HUES6 (cell line): ENCODE measurements at regions not wholly inside any gene's neighbourhood (a gene's known extent, or its start where the extent isn't known, plus 50 kb on each side); places are given as distances from the start of the nearest gene placed in this dataset.

Source experiments
- H3K27ac ChIP-seq: 2 replicates; pipeline ENCODE4 v1.7.0; 2013; ENCODE audit warnings: low read depth, mild to moderate bottlenecking, low read length, inconsistent platforms
- H3K27me3 ChIP-seq: 2 replicates; pipeline ENCODE4 v1.6.1; 2013; ENCODE audit warnings: low read length; ENCODE audit not compliant: control insufficient read depth, insufficient read depth
- H3K36me3 ChIP-seq: 2 replicates; pipeline ENCODE4 v1.6.1; 2013; ENCODE audit warnings: low read length; ENCODE audit not compliant: control insufficient read depth, insufficient read depth
- H3K4me1 ChIP-seq: 2 replicates; pipeline ENCODE4 v1.6.1; 2013; ENCODE audit warnings: low read length; ENCODE audit not compliant: control insufficient read depth, insufficient read depth
- H3K4me3 ChIP-seq: 2 replicates; pipeline ENCODE4 v1.5.1; 2013; ENCODE audit warnings: low read depth, low read length
- H3K9ac ChIP-seq: one replicate; pipeline ENCODE4 v1.6.1; 2013; ENCODE audit warnings: mild to moderate bottlenecking, low read length
- H3K9me3 ChIP-seq: 2 replicates; pipeline ENCODE4 v1.6.1; 2013; ENCODE audit warnings: low read depth, low read length; ENCODE audit not compliant: control insufficient read depth, insufficient read depth

DNA sequence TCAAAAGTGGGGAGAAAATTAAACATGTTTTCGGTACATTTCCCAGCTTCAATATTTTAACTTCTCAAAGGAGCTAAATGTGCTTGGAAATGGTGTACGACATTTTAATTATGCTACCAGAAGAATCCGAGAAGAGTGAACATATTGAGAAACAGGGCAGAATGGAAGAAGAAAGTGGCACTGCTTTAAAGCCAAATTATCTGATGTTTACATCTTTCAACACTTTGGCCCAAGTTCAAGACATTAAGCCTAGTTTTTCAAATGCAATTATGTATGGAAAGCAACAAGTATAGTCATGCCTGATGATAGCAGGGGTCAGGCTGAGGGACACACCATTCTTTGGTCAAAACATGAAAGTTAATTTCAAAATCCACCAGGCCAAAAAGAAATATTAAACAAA, 577.9 kb upstream of the ZFP42 start:
- H3K27me3 ChIP-seq, result no peaks in the 10 kb centered on the region
- H3K27ac ChIP-seq, result no peak overlapping the region
- no peaks in the 10 kb centered on the region for H3K36me3 ChIP-seq
- H3K9me3 ChIP-seq, result peaks cover 7% of the 10 kb centered on the region; the same call in 1 of the 2 replicates
- no peak overlapping the region for H3K9ac ChIP-seq
- no peak overlapping the region for H3K4me3 ChIP-seq
- no peaks in the 10 kb centered on the region for H3K4me1 ChIP-seq

GRCh38 chr4:187422655-187423054, 572.9 kb upstream of the ZFP42 start:
- H3K4me1 ChIP-seq, result no peaks in the 10 kb centered on the region
- no peak overlapping the region for H3K4me3 ChIP-seq
- no peaks in the 10 kb centered on the region for H3K27me3 ChIP-seq
- H3K27ac ChIP-seq, result no peak overlapping the region
- H3K9me3 ChIP-seq, result 0 out of 2 replicates have a peak, but pooled peaks cover 3% of the 10 kb centered on the region
- H3K9ac ChIP-seq, result no peak overlapping the region
- no peaks in the 10 kb centered on the region for H3K36me3 ChIP-seq

DNA sequence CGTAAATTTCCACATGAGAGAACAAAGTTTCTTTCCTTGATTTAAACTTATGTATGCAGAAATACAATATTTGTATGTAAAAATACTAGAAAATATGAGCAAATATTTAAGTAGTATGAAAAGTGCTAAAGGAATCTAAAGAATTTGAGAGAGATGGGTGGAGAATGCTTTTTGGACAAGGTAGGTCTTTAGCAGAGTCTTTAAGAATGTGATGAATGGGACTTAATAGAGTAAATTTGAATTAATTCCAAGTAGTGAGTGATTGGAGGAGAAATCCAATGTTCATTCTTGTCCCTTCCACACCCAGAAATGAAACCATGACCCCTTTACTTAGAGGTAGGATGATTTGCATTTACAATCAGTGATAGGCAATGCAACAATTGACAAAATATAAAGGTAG, 570.9 kb upstream of the ZFP42 start:
- no peaks in the 10 kb centered on the region for H3K27me3 ChIP-seq
- H3K9ac ChIP-seq, result no peak overlapping the region
- H3K36me3 ChIP-seq, result no peaks in the 10 kb centered on the region
- no peak overlapping the region for H3K4me3 ChIP-seq
- H3K9me3 ChIP-seq, result 0 out of 2 replicates have a peak, but pooled peaks cover 3% of the 10 kb centered on the region
- no peak overlapping the region for H3K27ac ChIP-seq
- no peaks in the 10 kb centered on the region for H3K4me1 ChIP-seq

- no peaks in the 10 kb centered on the region for H3K4me1 ChIP-seq
- no peaks in the 10 kb centered on the region for H3K9me3 ChIP-seq
- no peaks in the 10 kb centered on the region for H3K27me3 ChIP-seq
- H3K9ac ChIP-seq, result no peak overlapping the region
- no peaks in the 10 kb centered on the region for H3K36me3 ChIP-seq
- no peak overlapping the region for H3K27ac ChIP-seq
- no peak overlapping the region for H3K4me3 ChIP-seq
Measured at GRCh38 chr4:187426511-187426910, 569.1 kb upstream of the ZFP42 start.

DNA sequence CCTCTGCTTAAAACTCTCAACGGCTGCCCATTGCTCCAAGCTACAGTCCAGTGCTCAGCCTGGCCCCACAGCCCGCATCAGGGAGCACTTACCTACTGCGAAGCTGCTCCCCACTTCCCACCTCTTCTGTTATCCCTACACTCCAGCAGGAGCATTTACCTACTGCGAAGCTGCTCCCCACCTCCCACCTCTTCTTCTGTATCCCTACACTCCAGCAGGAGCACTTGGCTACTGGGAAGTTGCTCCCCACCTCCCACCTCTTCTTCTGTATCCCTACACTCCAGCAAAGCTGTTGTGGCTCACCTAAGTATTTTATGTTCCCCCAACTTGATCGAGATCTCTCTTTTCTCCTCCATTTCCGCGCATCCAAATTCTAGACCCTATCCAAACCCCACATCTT, 563.3 kb upstream of the ZFP42 start:
- no peaks in the 10 kb centered on the region for H3K36me3 ChIP-seq
- 0 out of 2 replicates have a peak, but pooled peaks cover under 1% of the 10 kb centered on the region for H3K9me3 ChIP-seq
- no peak overlapping the region for H3K4me3 ChIP-seq
- no peak overlapping the region for H3K9ac ChIP-seq
- H3K4me1 ChIP-seq, result no peaks in the 10 kb centered on the region
- no peak overlapping the region for H3K27ac ChIP-seq
- no peaks in the 10 kb centered on the region for H3K27me3 ChIP-seq

DNA sequence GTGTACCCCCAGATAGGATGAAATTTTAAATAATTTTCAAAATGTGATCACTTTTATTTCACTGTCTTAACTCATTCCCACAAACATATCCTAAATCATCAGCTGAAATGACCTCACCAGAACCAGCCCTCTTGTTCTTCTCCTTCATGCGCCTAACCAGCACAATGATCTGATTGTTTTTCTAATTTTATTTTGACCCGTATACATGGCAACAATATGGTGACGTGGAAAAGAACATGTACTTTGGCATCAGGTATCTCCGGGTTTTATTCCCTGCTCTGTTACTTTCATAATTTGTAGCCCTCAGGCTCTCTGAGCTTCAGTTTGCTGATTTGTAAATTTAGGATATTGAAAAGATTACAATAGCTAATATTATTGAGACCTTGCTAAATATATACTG, 562.4 kb upstream of the ZFP42 start:
- H3K4me1 ChIP-seq, result no peaks in the 10 kb centered on the region
- H3K9ac ChIP-seq, result no peak overlapping the region
- H3K27ac ChIP-seq, result no peak overlapping the region
- no peaks in the 10 kb centered on the region for H3K27me3 ChIP-seq
- H3K9me3 ChIP-seq, result peaks cover 8% of the 10 kb centered on the region
- no peak overlapping the region for H3K4me3 ChIP-seq
- no peaks in the 10 kb centered on the region for H3K36me3 ChIP-seq

DNA sequence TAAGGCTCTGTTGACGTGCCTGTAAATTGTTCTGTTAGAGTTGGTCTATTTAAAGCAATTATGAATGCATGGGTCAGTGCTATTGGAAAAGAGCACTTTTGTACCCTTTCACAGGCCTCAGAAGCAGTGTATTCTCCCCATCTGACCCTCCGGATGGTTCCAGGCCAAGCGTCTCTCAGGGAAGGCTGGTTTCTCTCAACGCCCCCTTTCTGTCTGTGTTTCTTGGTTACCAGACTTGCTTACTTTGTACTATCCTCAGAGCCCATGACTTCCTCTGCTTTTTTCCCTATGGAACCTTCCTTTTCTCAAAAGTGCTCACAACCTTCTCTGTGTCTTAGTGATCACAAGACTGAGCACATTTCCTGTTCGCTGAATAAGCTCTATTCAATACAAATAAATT, 559.3 kb upstream of the ZFP42 start:
- peaks cover 12% of the 10 kb centered on the region for H3K9me3 ChIP-seq
- H3K4me3 ChIP-seq, result no peak overlapping the region
- H3K4me1 ChIP-seq, result no peaks in the 10 kb centered on the region
- no peak overlapping the region for H3K9ac ChIP-seq
- H3K27ac ChIP-seq, result no peak overlapping the region
- H3K27me3 ChIP-seq, result no peaks in the 10 kb centered on the region
- no peaks in the 10 kb centered on the region for H3K36me3 ChIP-seq

DNA sequence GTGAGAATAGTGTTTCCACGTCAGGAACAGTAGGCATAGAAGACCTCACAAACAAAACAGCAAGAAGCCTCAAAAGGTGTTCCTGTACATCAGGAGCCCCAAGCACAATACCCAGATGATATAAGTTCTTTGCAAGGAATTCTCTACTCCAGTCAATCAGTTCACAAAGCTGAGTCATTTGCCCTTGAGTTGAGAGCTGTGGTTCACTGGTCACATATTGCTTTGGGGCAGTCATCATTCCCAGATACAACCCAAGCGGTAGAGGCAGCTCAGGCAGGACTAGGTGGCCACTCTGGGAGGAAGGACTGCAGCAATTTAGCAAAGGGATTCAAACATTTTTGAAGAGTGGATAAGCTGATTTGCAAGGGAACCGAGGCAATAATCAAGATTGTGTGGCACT, 551.5 kb upstream of the ZFP42 start:
- no peak overlapping the region for H3K9ac ChIP-seq
- H3K36me3 ChIP-seq, result no peaks in the 10 kb centered on the region
- H3K4me3 ChIP-seq, result no peak overlapping the region
- H3K9me3 ChIP-seq, result no peaks in the 10 kb centered on the region
- no peaks in the 10 kb centered on the region for H3K27me3 ChIP-seq
- H3K27ac ChIP-seq, result no peak overlapping the region
- no peaks in the 10 kb centered on the region for H3K4me1 ChIP-seq

DNA sequence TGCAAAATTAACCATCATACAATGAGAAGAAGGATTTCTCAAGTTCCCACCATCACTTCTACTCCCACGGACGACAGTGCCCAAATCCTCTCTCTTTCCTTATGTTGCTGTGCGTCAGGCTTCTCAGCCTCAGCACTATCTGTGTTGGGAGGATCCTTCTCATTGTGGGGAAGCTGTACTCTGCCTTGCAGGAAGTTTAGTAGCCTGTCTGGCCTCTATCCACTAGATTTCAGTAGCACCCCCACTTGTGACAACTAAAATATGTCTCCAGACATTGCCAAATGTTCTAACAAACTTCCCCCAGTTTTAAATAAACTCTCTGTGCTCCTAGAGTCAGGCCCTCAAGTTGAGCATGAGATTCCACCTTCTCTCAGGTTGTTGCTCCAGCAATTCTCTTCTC, 545.9 kb upstream of the ZFP42 start:
- Histone ChIP-seq H3K4me1 (no peaks in the 10 kb centered on the region), H3K9ac (no peak overlapping the region), H3K27me3 (no peaks in the 10 kb centered on the region)

DNA sequence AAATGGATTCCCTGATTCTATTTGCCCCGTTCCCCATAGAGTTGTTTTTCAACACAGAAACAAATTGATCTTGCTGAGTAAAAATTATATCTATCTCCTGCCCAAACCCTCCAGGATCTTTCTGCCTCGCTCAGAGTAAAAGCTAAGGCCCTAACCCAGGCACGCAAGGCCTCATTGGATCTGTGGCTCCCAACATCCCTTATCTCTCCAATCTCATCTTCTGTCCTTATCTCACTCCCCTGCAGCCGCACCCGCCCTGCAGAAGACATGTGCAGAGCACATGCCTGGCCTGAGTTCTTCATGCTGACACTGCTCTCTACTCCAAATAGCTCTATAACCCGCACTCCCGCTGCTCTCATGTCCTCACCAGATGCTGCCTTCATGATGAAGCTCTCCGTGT, 543.8 kb upstream of the ZFP42 start:
- Histone ChIP-seq H3K4me1 (no peaks in the 10 kb centered on the region), H3K9ac (no peak overlapping the region), H3K27me3 (no peaks in the 10 kb centered on the region), H3K4me3 (no peak overlapping the region), H3K36me3 (no peaks in the 10 kb centered on the region), H3K9me3 (no peaks in the 10 kb centered on the region), H3K27ac (no peak overlapping the region)

More for the DNA sequence above, 545.9 kb upstream of the ZFP42 start:
- H3K9me3 ChIP-seq, result no peaks in the 10 kb centered on the region
- no peaks in the 10 kb centered on the region for H3K36me3 ChIP-seq
- no peak overlapping the region for H3K4me3 ChIP-seq
- no peak overlapping the region for H3K27ac ChIP-seq

- H3K4me1 ChIP-seq, result no peaks in the 10 kb centered on the region
- no peak overlapping the region for H3K9ac ChIP-seq
- H3K27ac ChIP-seq, result no peak overlapping the region
- H3K4me3 ChIP-seq, result no peak overlapping the region
- H3K27me3 ChIP-seq, result no peaks in the 10 kb centered on the region
- no peaks in the 10 kb centered on the region for H3K36me3 ChIP-seq
- H3K9me3 ChIP-seq, result no peaks in the 10 kb centered on the region
Measured at GRCh38 chr4:187460016-187460415, 535.6 kb upstream of the ZFP42 start.

DNA sequence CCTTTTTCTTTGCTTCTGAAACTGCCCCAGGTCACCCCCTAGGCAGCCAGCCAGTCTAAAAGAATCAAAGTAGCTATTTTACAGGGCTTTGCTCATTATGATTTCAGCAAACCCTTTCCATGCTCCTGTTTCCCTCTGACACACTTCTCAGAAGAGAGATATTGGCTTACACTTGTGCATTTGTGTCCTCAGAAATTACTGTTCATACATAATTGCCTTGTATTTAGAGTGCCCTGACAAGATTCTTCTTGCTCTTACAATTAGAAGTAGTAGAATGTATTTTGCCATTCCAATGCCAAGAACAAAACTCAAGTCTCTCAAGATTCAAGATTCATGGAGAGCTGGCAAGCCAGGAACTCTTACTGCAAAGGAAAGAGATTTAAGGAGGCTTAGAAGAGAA, 531.0 kb upstream of the ZFP42 start:
- H3K9ac ChIP-seq, result no peak overlapping the region
- H3K4me1 ChIP-seq, result no peaks in the 10 kb centered on the region
- H3K9me3 ChIP-seq, result no peaks in the 10 kb centered on the region
- H3K4me3 ChIP-seq, result no peak overlapping the region
- H3K36me3 ChIP-seq, result no peaks in the 10 kb centered on the region
- no peak overlapping the region for H3K27ac ChIP-seq
- no peaks in the 10 kb centered on the region for H3K27me3 ChIP-seq
